NCI-H146 (cell line): ENCODE measurements at regions not wholly inside any gene's neighbourhood (a gene's known extent, or its start where the extent isn't known, plus 50 kb on each side); places are given as distances from the start of the nearest gene placed in this dataset.

Experiments
- DNase-seq: peaks from one replicate; lab custom pipeline; 2025; lab: John Stamatoyannopoulos, UW

DNA sequence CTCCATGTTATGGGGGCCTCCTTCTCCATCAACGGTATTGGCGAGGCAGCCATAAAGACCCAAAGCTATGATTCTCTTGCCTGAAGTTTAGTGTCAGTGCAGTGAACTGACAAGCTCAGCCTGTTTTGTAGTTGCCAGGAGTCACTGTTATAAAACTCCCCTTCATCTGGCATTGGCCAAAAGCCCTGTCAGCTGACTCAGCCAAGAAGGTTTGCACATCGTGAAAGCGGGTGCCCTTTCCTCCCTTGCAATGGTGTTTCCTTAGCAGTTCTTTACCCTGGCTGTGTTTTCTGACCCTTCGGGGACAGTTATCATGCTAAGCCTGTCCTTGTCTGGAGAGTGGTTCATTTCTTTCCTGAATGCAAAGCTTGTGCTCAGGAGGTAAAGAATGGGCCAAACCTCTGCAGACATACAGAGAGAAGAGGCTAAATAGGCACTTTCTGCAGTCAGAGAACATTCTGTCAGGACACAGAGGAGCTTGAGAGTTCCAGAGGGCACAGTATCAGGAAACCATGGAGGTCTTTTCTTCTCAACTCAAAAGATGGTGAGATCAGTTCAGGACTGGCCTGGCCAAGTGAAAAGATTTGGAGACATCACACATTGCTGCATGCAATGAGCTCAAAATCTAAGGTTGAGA lies 414.2 kb downstream of the ZNF521 start:
- DNase-seq = no peak

DNA sequence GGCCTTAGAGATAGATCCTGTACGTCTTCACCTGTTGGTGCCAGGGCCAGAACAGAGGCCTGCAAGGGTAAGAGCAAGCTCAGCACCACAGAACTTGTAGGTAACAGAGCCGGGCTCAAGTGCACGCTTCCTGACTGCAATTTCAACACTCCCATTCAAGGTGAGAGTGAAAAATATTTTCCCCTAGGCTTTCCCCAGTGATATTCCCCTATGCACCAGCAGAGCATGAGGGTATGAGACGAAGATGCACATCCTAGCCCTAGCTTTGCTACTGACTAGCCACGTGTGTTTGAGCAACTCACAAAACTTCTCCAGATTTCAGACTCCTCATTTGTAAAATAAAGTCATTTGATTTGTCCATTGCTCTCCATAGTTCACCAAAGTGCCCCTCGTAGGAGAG lies 411.6 kb downstream of the ZNF521 start:
- DNase-seq = no peak

DNA sequence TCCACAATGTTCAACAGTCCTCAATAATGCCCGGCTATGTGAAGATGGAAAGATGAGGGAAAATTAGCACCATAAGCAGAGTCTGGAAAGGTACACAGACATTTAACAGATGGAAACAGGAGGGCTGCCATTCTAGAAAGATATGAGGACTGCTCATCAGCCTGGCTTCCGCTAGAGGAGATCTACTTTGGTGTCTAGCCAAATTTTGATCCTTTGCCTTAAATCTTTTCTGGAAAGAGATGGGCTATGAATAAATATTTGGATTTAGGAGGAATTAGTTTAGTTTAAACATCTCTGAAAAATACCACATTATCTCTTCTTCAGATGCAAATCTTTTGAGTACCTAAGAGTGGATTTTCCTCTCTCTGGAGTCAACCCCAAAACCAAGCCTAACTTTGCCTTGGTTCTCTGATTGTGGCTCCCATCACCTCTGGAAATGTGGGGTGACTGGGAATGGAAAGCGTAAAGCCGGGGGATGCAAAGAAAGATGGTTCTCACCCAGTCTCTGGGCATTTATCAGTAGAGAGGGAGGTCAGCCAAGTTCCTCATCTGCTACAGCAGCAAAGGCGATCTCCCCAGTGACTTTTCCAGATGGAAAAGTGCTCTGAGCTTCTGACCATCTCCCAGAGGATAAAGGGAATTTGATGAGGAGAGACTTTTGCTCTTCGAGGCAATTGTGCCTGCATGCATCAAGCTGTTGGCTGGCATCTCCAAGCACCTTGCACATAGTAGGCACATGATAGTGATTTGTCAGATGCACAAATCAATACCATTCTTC lies 410.6 kb downstream of the ZNF521 start:
- DNase-seq = no peak

DNA sequence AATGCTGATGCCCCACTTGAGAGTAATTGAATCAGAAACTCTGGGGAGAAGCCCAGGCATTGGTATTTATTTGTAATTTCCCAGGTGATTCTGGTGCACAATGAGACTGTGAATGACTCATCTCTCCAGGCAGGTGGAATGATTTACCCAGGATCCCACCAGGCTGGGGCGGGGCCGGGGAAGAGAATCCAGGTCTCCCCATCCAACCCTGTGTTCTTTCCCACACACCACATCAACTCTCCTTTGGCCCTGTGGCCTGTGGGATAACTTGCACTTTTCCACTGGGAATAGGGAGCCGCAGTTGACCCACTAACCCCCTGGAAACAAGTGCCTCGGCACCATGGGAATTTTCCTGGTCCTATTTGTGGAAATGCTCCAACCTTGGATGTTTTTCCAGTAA lies 409.8 kb downstream of the ZNF521 start:
- no peak for DNase-seq

DNA sequence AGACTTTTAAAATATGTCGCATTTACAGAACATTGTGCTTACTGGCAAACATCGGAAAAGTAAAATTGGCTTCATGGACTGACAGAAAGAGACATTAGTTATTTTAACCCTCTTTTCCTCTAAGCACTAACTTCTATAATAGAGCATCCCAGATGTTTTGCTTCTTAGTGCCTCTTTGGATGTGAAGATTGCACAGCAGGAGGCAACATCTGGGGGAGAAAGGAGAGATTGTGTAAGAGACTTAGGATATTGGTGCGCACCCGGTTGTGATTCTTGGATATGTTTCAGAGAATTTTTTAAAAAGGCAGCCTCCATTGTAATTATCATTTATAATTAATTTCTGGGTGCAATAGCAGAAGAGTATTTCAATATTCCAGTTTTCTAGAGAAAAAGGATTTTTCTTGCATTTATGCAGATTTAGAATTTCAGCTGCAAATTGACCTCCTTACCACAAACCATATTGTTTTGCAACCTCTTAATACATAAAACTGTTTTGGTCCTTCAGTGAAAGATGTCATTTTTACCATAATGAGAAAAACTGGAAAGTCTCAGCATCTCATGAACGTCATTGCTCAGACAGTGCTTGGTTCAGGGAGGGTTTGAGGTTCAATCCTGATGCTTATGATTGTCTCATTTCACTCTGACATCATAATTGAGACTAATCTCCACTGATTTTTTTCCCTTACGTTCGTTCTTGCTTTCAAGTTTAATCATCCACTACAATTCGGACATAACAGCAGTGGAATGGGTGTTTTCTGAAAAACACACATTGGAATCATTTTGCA lies 404.3 kb downstream of the ZNF521 start:
- DNase-seq = no peak

DNA sequence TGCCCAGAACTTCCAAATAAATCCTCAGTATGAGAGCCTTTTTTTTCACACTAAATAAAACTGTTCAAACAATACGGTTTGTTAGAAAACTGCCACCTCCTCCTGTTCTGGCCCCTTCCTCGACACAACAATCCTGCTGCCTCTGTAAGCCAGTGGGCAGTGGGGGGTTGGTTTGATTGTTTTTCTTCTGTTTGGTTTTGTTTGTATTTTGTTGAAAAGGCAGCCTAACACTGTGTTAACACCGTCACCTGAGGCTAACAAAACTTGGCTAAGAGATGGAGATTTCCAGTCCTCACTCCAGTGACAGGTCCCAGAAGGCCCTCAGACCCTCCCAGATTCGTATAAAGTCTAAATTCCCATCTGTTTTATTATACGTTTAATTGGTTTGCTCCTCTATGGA lies 402.1 kb downstream of the ZNF521 start:
- no peak for DNase-seq

DNA sequence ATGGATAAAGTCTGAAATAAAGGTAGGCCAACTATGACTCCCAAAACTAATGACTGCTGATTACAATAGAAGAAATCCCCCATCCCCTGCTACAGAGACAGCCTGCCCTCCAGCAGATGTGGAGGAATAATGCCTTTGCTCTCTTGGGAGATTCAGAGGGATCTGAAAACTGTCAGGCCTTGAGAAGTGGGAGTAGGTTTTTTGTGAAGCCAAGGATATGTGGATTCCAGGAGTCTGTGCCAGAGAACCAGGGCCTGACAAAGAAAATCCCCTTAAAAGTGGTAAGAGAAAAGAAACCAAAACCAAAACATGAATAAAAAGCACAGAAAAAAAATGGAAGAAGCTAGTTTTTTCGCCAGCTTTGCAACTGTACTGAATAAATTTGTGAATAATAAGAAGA lies 397.6 kb downstream of the ZNF521 start:
- DNase-seq = no peak

DNA sequence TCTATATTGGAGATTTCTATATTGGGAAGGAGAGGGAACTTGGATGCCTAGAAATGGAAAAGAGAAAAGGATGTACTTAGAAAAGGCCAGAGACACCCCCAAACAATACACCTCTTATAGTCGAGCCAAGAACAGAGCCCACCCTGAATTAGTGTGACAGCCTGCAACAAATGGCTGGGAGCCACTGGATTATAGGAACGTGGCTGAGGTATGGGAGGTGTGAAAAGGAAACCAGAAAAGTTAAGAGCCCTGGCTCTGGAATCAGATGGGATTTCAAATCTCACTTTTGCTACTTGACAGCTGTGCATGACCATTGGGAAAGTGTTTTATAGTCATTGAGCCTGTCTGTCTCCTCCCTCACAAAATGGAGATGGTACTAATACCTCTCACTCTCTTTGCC lies 394.0 kb downstream of the ZNF521 start:
- DNase-seq = no peak

DNA sequence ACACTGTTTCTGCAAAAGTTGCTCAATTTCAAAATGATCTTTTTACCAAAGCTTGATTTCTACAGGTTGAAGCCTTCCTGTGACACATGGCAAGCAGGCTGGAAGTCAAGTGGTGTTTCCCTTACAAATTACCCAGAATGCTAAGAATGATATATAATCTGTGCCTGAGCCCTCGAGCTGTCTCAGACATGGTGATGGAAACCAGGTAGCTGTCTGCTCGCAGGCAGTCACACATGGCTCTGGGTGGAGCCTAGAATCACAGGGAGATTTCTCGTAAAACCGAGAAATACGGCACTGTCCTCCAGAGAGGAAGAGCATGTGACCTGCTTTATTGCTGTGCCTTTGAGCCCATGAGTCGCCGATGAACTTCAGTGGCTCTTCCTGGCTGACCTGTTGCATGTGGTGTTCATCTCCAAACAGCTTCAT lies 392.9 kb downstream of the ZNF521 start:
- DNase-seq = no peak

DNA sequence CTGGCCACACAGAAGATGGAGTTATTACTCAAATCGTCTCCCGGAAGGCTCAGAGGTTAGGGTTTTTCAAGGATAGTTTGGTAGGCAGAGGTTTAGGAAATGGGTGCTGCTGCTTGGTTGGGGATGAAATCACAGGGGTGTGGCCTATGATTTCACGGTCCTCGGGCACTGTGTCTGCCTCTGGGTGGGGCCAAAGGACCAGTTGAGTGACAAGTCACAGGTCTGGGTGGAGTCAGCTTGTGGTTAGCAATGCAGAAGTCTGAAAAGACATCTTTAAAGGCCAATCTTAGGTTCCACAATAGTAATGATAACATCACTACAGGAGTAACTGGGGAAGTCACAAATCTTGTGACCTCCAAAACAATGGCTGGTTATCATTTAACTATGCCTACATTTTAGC lies 387.8 kb downstream of the ZNF521 start:
- no peak for DNase-seq

DNA sequence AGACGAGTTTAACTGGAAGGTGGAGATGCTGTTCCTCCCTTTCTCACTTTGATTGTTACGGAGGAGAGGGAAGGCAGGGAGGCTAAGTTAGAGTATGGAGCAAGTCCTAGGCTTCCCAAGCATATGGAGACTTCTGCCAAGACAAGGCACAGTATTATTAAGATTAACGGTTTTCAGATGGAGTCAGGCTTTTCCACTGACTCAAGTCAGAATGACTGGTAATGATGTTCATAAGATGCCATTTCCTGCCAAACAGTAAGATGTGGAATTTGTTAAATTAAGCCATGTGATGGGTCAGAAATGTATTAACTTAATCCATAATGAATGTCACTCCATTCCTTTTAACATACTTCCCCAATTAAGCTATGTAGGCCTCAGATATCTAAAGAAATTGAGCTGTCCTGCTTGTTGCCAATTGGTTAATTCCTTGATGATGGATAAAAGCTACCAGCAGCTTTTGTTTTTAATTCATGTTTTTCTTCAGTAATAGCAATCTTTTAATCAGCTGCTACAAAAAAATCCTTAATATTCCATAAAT lies 383.7 kb downstream of the ZNF521 start:
- no peak for DNase-seq

DNA sequence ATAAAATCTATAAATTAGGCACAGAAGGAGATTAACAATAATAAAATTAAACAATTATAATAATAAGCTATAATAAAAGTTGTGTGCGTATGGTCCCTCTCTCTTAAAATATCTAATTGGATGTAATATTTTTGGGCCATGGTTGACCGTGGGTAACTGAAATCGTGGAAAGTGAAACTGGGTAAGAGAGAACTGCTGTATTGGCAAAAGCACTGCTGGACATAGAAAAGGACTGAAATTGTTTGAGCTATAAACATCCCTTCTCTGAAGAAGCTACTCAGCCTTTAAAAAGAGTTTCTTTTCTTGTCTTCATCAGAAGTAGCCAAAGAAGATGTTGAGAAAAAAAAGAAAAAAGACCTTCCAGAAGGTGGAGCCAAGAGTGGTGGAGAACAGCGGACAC lies 379.4 kb downstream of the ZNF521 start:
- DNase-seq = no peak

DNA sequence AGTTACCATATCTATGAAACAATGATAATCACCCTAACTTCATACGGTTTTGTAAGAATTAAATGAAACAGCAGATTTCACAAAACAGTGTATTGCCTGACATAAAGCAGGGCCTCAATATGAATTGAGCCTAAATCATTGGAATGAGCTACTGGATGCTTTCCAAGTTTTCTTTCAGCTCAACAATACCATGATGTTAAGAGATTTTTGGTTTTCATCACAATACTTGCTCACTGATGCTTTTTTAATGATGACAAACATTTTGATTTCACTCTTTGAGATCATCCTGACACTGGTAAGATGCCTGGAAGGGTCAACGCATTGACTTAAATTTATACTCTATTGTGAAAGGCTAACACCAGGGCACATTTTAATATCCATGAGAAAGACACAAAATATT lies 377.5 kb downstream of the ZNF521 start:
- no peak for DNase-seq

DNA sequence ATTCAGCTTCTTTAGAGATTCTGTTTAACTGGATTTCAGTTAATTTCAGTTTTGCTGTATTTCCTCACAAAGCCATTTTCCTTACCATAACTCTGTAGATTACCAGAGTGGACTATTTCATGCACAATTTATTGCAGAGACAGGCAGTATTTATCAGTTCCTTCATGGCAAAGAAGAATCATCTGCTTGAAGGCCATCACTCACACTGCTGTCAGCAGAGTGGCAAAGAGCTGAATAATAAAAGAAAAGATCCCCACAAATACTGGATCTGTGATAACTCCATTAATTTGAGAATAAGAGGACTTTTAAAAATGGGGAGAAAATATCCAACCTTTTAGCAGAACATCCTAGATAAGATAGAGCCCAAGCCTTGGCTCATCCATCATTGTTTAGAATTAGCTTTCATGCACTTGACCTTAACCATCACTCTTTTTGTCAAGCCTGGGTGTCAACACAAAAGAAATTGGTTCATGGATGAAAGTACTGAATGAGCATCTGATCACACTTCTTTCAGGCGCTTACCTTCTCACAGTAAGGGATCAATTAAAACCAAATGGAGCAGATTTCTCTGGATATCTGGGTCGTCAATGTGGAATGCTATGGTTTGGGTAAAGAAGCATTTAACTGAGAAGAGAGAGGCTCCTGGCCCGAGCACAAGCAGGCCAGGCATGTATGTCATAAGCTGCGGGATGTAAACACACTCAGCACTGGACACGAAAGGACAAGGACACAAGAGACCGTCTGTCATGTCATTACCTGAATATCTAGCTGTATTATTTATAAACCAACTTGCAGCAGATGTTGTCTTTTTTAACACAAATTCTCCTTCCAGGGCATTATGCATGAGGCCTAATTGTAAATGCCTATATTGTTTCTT lies 376.2 kb downstream of the ZNF521 start:
- DNase-seq = no peak

DNA sequence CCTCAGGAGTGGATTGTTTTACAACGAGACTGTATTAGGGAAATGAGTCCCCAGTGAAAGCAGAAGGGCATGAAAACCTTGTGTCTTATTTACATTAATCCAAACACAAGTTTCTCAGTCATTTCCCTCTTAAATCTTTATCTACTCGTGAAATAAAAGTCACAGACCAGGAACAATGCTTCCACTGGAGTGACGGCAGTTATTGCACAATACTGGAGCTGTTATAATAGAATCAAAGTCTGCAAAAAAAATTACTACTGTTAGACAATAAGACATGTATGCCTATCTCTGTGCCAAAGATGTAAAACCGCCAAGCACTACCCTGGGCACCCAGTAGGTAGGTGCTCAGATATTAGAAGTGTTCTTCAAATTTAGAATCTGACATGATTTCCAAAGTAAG lies 375.5 kb downstream of the ZNF521 start:
- DNase-seq = no peak

DNA sequence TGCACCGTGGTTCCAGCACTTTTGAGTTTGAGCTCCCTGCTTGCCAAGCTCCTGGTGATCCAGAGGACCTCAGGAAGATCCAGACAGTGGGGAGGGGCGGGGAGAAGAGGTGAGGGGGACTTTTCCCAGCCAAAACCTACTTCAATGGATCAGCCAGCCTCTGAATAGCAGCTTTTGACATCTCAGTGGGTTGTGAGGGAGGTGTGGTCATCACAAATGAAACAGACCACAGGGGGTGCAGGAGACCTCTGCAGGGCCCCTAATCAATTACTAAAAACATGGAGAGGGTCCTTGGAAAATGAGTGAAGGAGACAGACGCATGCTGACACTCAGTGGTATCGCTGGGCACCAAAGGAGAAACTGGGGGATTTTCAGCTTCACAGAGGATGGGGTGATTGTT lies 372.7 kb downstream of the ZNF521 start:
- DNase-seq = no peak

DNA sequence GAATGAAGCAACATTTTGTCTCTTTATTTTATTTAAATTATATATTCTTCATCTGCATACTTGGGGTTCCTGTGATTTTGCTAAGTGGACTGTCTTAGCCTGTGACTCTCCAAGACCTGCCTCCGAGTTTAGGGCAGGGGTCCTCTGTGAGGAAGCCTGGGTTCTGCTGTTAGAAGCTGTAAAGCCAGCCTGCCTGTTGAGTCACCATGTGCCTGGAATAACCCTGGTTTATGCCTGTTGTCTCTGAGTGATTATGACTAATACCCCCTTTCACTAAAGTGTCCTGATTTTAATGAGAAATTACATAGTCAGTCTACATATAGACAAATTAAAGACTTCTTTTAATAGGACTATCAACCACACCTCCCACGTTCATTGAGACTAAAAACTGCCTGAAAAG lies 369.1 kb downstream of the ZNF521 start:
- DNase-seq = no peak

DNA sequence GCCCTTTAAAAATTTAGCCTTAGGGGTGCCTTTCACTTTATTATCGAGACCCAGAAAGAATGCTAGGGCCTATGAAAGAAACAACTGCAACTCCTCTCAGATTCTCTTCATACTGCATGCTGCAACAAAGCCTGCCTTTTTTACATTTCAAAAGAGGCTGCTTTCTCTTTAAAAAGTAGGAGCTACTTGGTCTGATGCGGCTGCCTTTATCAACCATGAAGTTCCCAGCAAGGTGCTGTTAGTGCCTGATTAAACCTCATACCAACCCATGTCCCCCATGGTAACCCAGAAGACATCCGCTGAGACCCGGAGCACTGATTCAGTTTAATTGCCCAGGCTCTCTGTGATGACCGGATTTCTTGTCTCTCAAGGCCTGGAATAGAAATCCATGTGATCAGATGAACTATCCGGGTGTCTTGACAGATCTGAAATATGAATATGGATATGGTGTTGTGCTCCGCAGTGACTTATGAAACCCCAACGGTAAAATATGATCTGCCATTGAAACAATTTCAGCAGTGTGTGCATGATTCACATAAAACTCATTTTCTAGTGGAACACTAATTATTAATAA lies 368.3 kb downstream of the ZNF521 start:
- no peak for DNase-seq

DNA sequence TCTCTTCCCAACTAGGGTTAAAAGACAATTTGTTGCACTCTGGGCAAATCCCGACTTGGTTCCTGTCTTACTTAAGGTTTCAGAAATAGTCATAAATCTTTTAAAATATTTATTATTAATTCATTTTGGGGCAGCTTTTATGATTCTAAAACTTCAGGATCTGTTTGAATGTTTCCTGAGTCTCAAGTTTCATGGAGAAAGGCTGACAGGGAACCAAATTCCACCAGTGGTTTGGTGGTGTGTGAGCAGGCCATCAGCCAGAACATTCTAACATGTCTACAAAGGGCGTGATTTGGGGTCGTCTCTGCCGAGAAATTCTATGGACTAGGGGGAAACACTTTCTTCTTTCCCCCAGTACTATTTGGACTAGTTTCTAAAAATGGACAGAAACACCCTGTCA lies 366.4 kb downstream of the ZNF521 start:
- no peak for DNase-seq

DNA sequence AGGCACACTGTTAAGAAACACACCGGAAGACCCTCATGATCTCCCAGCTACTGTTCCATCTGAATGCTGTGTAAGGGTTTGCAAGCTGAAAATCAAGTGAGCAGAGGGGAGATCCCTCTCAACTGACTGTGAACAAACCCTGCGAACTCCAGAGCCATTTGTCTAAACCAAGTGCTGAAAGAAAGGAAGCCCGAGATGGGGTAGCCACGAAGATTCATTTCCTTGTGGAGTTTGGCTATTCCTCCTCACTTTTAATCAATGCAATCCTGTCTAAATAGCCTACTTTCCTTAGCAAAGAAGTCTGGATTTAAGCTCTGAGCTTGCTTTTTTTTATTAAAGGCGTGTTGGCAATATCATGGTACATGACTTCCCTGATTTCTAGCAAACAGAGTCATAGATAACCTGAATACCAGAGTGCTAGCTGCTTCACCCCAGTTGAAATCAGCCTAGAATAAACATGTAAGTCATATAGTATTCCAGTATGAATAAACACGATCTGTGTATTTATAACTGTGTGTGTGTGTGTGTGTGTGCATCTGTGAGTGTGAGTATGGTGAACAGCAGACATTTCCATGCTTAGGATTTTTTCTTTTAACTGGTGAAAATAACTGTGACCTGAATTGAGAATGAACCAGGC lies 365.2 kb downstream of the ZNF521 start:
- DNase-seq = no peak
